Trophoblast cell (in vitro differentiated cells and primary cell): ENCODE measurements at regions not wholly inside any gene's neighbourhood (a gene's known extent, or its start where the extent isn't known, plus 50 kb on each side); places are given as distances from the start of the nearest gene placed in this dataset.
A peak's percentile ranks its signal among the peaks of the same experiment; 100 is the strongest.

Experiments
- DNase-seq, 2 donors: peaks; one replicate each; pipeline ENCODE4 v3.0.0-alpha.2; 2016
- H2AFZ ChIP-seq: 2 replicates; pipeline ENCODE4 v1.6.1; 2013; ENCODE audit warnings: low read length, moderate library complexity, mild to moderate bottlenecking; ENCODE audit not compliant: insufficient read depth, poor library complexity
- H2AK5ac ChIP-seq: 2 replicates; pipeline ENCODE4 v1.6.1; 2013; ENCODE audit warnings: mild to moderate bottlenecking, low read length
- H2BK120ac ChIP-seq: 2 replicates; pipeline ENCODE4 v1.6.1; 2013; ENCODE audit warnings: low read length, mild to moderate bottlenecking, moderate library complexity; ENCODE audit not compliant: insufficient read depth, poor library complexity
- H2BK12ac ChIP-seq: 2 replicates; pipeline ENCODE4 v1.6.1; 2013; ENCODE audit warnings: mild to moderate bottlenecking, low read length, moderate library complexity
- H2BK5ac ChIP-seq: 2 replicates; pipeline ENCODE4 v1.6.1; 2013; ENCODE audit warnings: low read length, low read depth, moderate library complexity, mild to moderate bottlenecking; ENCODE audit not compliant: poor library complexity
- H3K14ac ChIP-seq: 2 replicates; pipeline ENCODE4 v1.6.1; 2013; ENCODE audit warnings: mild to moderate bottlenecking, low read length
- H3K18ac ChIP-seq: 2 replicates; pipeline ENCODE4 v1.6.1; 2013; ENCODE audit warnings: mild to moderate bottlenecking, low read length
- H3K23ac ChIP-seq: 2 replicates; pipeline ENCODE4 v1.6.1; 2013; ENCODE audit warnings: low read length
- H3K27ac ChIP-seq: 2 replicates; pipeline ENCODE4 v1.5.1; 2013; ENCODE audit warnings: low read depth, mild to moderate bottlenecking, inconsistent platforms, low read length, moderate library complexity
- H3K27me3 ChIP-seq: 2 replicates; pipeline ENCODE4 v1.6.1; 2013; ENCODE audit warnings: inconsistent platforms, mild to moderate bottlenecking, low read length, moderate library complexity; ENCODE audit not compliant: insufficient read depth
- H3K36me3 ChIP-seq, 2 experiments: 1 replicate in 1 of 2; 2 replicates in 1 of 2; pipeline ENCODE4 v1.6.1; 2013; ENCODE audit warnings: low read length in 2 of 2, mild to moderate bottlenecking in 2 of 2, moderate library complexity in 1 of 2; ENCODE audit not compliant: insufficient read depth in 2 of 2, control insufficient read depth in 1 of 2
- H3K4ac ChIP-seq: 2 replicates; pipeline ENCODE4 v1.6.1; 2013; ENCODE audit warnings: low read depth, mild to moderate bottlenecking, low read length, moderate library complexity
- H3K4me1 ChIP-seq, 2 experiments: 1 replicate in 1 of 2; 2 replicates in 1 of 2; pipeline ENCODE4 v1.6.1; 2013; ENCODE audit warnings: low read length in 2 of 2, mild to moderate bottlenecking in 2 of 2, moderate library complexity in 1 of 2; ENCODE audit not compliant: insufficient read depth in 2 of 2, control insufficient read depth in 1 of 2
- H3K4me2 ChIP-seq: 2 replicates; pipeline ENCODE4 v1.6.1; 2013; ENCODE audit warnings: inconsistent platforms, mild to moderate bottlenecking, low read length, moderate library complexity
- H3K4me3 ChIP-seq: 2 replicates; pipeline ENCODE4 v1.5.1; 2013; ENCODE audit warnings: mild to moderate bottlenecking, low read depth, low read length, inconsistent platforms
- H3K79me1 ChIP-seq: one replicate; pipeline ENCODE4 v1.6.1; 2013; ENCODE audit warnings: low read length
- H3K79me2 ChIP-seq: 2 replicates; pipeline ENCODE4 v1.6.1; 2013; ENCODE audit warnings: low read length, mild to moderate bottlenecking; ENCODE audit not compliant: control insufficient read depth, insufficient read depth, poor library complexity
- H3K9ac ChIP-seq: 2 replicates; pipeline ENCODE4 v1.6.1; 2013; ENCODE audit warnings: mild to moderate bottlenecking, low read length
- H3K9me3 ChIP-seq: 2 replicates; pipeline ENCODE4 v1.6.1; 2013; ENCODE audit warnings: low read depth, mild to moderate bottlenecking, control low read depth, inconsistent platforms, low read length; ENCODE audit not compliant: insufficient read depth
- H4K12ac ChIP-seq: 2 replicates; pipeline ENCODE4 v1.6.1; 2013; ENCODE audit warnings: low read depth, mild to moderate bottlenecking, low read length, moderate library complexity
- H4K8ac ChIP-seq: 2 replicates; pipeline ENCODE4 v1.6.1; 2013; ENCODE audit warnings: low read depth, mild to moderate bottlenecking, low read length, moderate library complexity
- H4K91ac ChIP-seq: one replicate; pipeline ENCODE4 v1.6.1; 2013; ENCODE audit warnings: low read depth, mild to moderate bottlenecking, low read length, moderate library complexity
- WGBS: extraction: QIAGEN DNeasy Blood & Tissue Kit; methylation state at CpG from one replicate; pipeline ENCODE4 v1.1.7; 2013; ENCODE audit warnings: missing lambda C conversion rate; ENCODE audit not compliant: insufficient read length, insufficient coverage; ENCODE audit errors: extremely low coverage; 5-methylcytosine and 5-hydroxymethylcytosine counted together

DNA sequence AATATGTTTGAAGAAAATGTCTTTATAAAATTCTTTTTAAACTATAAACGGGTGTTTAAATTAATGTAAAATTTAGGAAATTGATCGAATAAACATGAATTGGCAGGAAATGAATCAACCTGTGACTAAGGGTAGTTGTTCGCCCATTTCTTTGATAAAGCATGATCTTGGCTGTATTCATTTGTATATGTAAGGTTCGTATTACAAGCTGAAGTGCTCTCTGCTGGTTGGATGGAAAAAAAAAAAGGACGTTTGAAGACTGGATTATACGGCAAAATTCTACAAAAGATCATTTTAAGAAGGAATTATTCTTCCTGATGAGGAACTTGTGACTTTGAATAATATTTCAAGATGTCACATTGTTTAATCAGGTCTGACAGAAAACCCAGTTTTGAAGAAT is 185.4 kb upstream of the ANK3 start:
- WGBS: 100% methylated on average over 2 of the region's 6 CpGs
- H4K8ac ChIP-seq: no peak overlapping the region

GRCh38 chr10:60574388-60574787 is 184.7 kb upstream of the ANK3 start:
- Histone ChIP-seq H2AK5ac (no peak overlapping the region), H2AFZ (no peak overlapping the region)

More for the DNA sequence above, 185.4 kb upstream of the ANK3 start:
- H3K79me1 ChIP-seq: no peaks in the 10 kb centered on the region
- no peak overlapping the region for H2AFZ ChIP-seq
- no peak for DNase-seq
- no peak overlapping the region for H2BK12ac ChIP-seq
- H2BK5ac ChIP-seq: no peak overlapping the region
- no peak overlapping the region for H3K4me2 ChIP-seq
- H4K91ac ChIP-seq: no peak overlapping the region
- H3K79me2 ChIP-seq: no peaks in the 10 kb centered on the region
- no peak overlapping the region for H3K4me3 ChIP-seq
- H3K27ac ChIP-seq: no peak overlapping the region
- no peaks in the 10 kb centered on the region for H3K36me3 ChIP-seq
- H3K23ac ChIP-seq: no peak overlapping the region
- no peak overlapping the region for H3K9ac ChIP-seq
- H3K9me3 ChIP-seq: no peaks in the 10 kb centered on the region
- H3K4me1 ChIP-seq: no peaks in the 10 kb centered on the region
- H2AK5ac ChIP-seq: no peak overlapping the region
- no peak overlapping the region for H4K12ac ChIP-seq
- no peak overlapping the region for H3K4ac ChIP-seq
- H3K14ac ChIP-seq: no peak overlapping the region
- no peaks in the 10 kb centered on the region for H3K27me3 ChIP-seq
- H3K18ac ChIP-seq: no peak overlapping the region
- H2BK120ac ChIP-seq: no peak overlapping the region

GRCh38 chr10:60573336-60573735 is 183.7 kb upstream of the ANK3 start:
- Histone ChIP-seq H3K79me1 (no peaks in the 10 kb centered on the region), H3K79me2 (no peaks in the 10 kb centered on the region), H2BK12ac (no peak overlapping the region), H3K27me3 (no peaks in the 10 kb centered on the region), H3K27ac (no peak overlapping the region), H4K91ac (no peak overlapping the region), H3K4ac (no peak overlapping the region), H2AFZ (no peak overlapping the region), H2BK120ac (no peak overlapping the region), H3K9me3 (no peaks in the 10 kb centered on the region), H3K4me1 (no peaks in the 10 kb centered on the region), H3K4me3 (no peak overlapping the region), H3K36me3 (no peaks in the 10 kb centered on the region), H2AK5ac (no peak overlapping the region), H3K23ac (no peak overlapping the region), H4K12ac (no peak overlapping the region), H4K8ac (no peak overlapping the region), H3K9ac (no peak overlapping the region), H3K14ac (no peak overlapping the region), H2BK5ac (no peak overlapping the region), H3K18ac (no peak overlapping the region), H3K4me2 (no peak overlapping the region)
- no CpG with 5 or more reads among the region's 1 CpG for WGBS
- DNase-seq: no peak

More at GRCh38 chr10:60574388-60574787, 184.7 kb upstream of the ANK3 start:
- Histone ChIP-seq H3K27ac (no peak overlapping the region), H3K36me3 (no peaks in the 10 kb centered on the region), H3K18ac (no peak overlapping the region), H3K23ac (no peak overlapping the region), H3K4me2 (no peak overlapping the region), H4K12ac (no peak overlapping the region), H3K4me1 (no peaks in the 10 kb centered on the region), H3K27me3 (no peaks in the 10 kb centered on the region), H3K4ac (no peak overlapping the region), H2BK12ac (no peak overlapping the region), H3K9ac (no peak overlapping the region), H3K79me1 (no peaks in the 10 kb centered on the region), H3K79me2 (no peaks in the 10 kb centered on the region), H3K9me3 (no peaks in the 10 kb centered on the region), H3K4me3 (no peak overlapping the region), H4K91ac (no peak overlapping the region), H2BK5ac (no peak overlapping the region), H3K14ac (no peak overlapping the region), H2BK120ac (no peak overlapping the region), H4K8ac (no peak overlapping the region)
- no CpG with 5 or more reads among the region's 4 CpGs for WGBS
- DNase-seq: no peak

GRCh38 chr10:60572511-60573194 is 183.0 kb upstream of the ANK3 start:
- no peak overlapping the region for H3K4me3 ChIP-seq
- no peak overlapping the region for H3K4ac ChIP-seq
- no peak overlapping the region for H4K91ac ChIP-seq
- no peaks in the 10 kb centered on the region for H3K79me1 ChIP-seq
- no peaks in the 10 kb centered on the region for H3K79me2 ChIP-seq
- H2BK12ac ChIP-seq: no peak overlapping the region
- no peaks in the 10 kb centered on the region for H3K9me3 ChIP-seq
- H3K27ac ChIP-seq: no peak overlapping the region
- H3K18ac ChIP-seq: no peak overlapping the region
- no peak overlapping the region for H4K12ac ChIP-seq
- WGBS: no CpG with 5 or more reads among the region's 12 CpGs
- peak overlapping the region; percentile 43 for H3K4me2 ChIP-seq
- H2AFZ ChIP-seq: no peak overlapping the region
- H2AK5ac ChIP-seq: no peak overlapping the region
- H3K9ac ChIP-seq: no peak overlapping the region
- no peaks in the 10 kb centered on the region for H3K27me3 ChIP-seq
- H3K4me1 ChIP-seq: no peaks in the 10 kb centered on the region
- no peaks in the 10 kb centered on the region for H3K36me3 ChIP-seq
- peak in 1 of 2 donors; percentile 5 for DNase-seq
- H3K14ac ChIP-seq: no peak overlapping the region
- H2BK5ac ChIP-seq: no peak overlapping the region
- no peak overlapping the region for H3K23ac ChIP-seq
- H2BK120ac ChIP-seq: no peak overlapping the region
- H4K8ac ChIP-seq: no peak overlapping the region
